ENCODE measurements at regions not wholly inside any gene's neighbourhood (a gene's known extent, or its start where the extent isn't known, plus 50 kb on each side); places are given as distances from the start of the nearest gene placed in this dataset.

DNA sequence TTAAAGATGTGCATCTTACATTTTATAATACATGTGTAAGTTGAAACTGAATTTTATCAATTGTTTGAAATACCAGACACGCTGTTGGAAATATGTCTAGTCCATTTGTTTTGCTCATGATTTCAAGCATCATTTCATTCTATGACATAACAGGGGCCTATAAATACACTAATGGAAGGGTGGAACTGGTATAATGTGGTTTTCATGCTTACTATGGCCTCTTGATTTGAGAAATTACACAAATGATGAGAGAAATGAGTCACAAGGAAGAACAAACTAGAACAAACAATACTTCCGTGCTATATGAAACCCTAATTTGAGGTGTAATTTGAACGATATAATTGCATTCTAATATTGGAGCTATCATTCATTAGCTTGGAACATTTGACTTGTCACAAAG, 663.4 kb downstream of the SLC16A7 start:
- no peak for DNase-seq

DNA sequence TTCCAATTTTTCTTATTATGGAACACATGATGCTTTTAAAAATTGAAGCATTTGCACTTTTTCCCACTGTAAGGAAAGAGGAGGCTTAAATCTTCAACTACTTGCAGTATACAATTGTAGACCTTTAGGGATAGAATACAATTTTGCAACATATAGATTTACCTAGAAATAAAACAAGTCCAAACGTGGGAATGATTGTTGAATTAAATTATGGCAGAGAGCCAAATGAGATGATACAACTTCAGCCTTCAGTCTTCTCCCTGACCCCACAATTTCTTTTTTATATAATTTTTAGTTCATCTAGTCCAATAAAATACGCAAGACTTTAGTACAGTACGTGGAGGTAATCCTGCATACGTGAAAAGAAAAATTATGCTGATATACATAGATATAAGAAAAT, 666.5 kb downstream of the SLC16A7 start:
- DNase-seq, result no peak

DNA sequence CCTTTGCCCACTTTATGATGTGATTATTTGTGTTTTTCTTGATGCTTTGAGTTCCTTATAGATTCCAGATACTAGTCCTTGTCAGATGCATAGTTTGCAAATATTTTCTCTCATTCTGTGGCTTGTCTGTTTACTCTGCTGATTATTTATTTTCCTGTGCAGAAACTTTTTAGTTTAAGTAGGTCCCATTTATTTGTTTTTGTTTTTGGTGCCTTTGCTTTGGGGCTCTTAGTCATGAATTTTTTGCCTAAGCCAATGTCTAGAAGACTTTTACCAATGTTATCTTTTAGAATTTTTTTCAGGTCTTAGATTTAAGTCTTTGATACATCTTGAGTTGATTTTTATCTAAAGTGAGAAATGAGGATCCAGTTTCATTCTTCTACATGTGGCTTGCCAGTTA, 667.3 kb downstream of the SLC16A7 start:
- no peak for DNase-seq

DNA sequence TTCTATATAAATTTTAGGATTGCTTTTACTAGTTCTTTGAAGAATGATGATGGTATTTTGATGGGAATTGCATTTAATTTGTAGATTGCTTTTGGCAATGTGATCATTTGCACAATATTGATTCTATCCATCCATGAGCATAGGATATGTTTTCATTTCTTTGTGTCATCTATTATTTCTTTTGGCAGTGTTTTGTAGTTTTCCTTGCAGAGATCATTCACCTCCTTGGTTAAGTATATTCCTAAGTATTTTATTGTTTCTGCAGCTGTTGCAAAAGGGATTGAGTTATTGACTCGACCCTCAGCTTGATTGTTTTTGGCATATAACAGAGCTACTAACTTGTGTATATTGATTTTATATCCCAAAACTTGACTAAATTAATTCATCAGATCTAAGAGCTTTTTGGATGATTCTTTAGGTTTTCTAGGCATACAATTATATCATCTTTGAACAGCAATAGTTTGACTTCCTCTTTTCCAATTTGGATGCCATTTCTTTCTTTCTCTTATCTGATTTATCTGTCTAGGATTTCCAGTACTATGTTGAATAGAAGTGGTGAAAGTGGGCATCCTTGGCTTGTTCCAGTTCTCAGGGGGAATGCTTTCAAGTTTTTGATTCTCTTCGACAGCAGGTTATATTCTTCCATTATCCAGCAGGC, 668.1 kb downstream of the SLC16A7 start:
- no peak for DNase-seq

DNA sequence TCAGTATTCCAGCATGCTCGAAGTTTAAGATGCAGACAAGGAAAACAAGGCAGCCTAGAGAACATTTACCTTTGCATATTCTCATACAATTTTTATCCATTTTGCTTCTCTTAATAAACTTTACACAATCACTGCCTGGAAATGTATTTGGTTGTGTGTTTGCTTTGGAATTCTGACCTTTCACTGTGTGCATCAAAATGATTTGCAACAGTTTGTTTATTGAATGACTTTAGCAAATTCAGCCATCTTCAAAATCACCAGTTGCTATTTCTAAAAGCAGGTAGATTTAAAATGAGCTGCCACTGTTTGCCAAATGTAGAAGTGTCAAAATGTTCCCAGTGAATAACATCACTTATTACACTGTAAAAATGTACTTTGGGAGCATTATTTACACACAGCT, 669.9 kb downstream of the SLC16A7 start:
- no peak for DNase-seq

DNA sequence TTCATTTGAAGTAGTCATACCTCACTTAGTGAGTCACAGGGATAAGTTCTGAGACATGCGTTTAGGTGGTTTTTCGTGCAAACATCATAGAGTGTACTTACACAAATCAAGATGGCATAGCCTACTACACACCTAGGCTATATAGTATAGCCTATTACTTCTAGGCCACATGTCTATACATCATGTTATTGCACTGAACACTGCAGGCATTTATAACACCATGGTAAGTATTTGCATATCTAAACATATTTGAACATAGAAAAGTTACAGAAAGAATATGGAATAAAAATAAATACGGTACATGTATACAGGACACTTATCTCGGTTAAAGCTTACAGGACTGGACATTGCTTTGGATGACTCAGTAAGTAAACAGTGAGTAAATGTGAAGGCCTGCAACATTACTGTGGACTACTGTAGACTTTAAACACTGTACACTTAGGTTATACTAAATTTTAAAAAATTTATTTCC, 670.6 kb downstream of the SLC16A7 start:
- DNase-seq, result no peak

DNA sequence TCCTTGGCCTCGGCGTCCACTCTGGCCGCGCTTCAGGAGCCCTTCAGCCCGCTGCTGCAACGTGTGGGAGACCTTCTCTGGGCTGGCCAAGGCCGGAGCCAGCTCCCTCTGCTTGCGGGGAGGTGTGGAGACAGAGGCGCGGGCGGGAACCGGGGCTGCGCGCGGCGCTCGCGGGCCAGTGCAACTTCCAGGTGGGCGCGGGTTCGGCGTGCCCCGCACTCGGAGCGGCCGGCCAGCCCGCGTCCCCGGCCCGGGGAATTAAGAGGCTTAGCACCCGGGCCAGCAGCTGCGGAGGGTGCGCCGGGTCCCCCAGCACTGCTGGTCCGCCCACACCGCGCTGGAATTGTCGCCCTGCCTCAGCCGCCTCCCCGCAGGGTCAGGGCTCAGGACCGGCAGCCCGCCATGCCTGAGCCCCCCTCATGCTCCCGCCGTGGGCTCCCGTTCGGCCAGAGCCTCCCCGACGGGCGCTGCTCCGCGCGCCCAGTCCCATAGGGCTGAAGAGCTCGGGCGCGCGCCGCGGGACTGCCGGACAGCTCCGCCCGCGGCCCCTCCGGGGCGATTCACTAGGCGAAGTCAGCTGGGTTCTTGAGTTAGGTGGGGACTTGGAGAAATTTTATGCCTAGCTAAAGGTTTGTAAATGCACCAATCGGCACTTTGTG, 673.9 kb downstream of the SLC16A7 start:
- no peak for DNase-seq

DNA sequence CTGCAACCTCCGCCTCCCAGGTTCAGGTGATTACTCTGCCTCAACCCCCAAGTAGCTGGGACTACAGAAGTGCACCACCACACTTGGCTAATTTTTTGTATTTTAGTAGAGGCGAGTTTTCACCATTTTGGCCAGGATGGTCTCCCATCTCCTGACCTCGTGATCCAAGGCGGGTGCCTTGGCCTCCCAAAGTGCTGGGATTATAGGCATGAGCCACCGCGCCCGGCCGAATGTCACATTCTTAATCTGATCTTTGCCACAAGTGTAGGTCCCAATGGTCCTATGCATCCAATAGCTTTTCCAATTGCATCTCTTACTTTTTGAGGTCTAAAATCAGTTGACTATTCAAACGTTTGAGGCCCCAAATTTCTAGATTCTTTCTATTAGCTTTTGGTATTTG, 676.0 kb downstream of the SLC16A7 start:
- DNase-seq, result no peak

DNA sequence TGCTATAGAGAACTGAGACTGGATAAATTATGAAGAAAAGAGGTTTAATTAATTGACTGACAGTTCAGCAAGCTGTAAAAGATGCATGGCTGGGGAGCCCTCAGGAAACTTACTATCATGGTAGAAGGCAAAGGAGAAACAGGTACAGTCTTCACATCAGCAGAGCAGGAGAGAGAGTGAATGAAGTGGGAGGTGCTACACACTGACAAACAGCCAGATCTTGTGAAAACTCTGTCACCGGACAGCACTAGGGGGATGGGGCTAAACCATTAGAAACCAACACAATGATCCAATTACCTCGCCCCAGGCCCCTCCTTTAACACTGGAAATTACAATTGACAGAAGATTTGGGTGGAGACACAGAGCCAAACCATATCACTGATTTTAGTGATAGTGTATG, 682.4 kb downstream of the SLC16A7 start:
- no peak for DNase-seq

DNA sequence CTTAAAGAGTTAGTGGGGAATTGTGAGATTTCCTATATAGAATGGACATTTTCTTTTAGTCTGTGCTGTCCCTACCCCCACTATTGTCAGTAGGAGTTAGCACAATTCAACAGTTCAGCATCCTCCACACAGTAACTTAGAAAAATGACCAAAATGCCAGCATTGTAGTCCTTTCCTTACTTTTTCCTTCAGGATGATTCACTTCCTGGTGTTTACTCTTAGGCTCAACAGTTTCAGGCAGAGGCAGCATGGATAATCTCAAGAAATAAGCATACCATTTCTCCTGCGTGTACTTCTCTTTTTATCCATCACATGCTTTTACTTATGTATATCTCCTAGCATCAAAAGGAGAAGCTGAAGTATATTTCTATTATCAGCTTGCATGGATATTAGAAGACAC, 683.4 kb downstream of the SLC16A7 start:
- DNase-seq, result no peak

DNA sequence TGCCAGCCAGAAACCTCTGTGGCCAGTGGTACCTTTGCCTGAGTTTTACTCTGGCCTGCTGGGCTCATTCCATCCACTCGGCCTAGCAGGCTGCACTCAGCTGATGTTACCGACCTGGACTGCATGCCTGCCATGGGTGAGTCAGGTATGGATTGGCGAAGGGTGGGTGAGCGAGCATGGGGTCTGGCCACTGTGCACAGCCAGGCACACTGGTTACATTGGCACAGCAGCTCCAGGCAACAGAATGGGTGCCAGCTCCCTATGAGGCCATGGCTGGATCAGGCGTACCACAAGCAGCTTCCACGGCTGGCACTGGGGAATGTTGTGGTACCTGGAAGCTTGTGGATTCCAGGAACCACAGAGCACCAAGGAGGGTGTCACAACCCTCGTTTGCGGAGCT, 685.7 kb downstream of the SLC16A7 start:
- no peak for DNase-seq

DNA sequence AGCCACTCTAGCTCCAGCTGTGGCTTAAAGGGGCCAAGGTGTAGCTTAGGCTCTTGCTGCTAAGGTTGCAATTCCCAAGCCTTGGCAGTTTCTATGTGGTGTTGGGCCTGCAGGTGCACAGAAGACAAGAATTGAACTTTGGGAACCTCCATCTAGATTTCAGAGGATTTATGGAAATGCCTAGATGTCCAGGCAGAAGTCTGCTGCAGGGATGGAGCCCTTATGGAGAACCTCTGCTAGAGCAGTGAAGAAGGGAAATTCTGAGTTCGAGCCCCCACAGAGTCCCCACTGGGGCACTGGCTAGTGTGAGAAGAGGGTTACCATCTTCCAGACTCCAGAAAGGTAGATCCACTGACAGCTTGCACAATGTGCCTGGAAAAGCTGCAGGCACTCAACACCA, 694.7 kb downstream of the SLC16A7 start:
- DNase-seq, result no peak

DNA sequence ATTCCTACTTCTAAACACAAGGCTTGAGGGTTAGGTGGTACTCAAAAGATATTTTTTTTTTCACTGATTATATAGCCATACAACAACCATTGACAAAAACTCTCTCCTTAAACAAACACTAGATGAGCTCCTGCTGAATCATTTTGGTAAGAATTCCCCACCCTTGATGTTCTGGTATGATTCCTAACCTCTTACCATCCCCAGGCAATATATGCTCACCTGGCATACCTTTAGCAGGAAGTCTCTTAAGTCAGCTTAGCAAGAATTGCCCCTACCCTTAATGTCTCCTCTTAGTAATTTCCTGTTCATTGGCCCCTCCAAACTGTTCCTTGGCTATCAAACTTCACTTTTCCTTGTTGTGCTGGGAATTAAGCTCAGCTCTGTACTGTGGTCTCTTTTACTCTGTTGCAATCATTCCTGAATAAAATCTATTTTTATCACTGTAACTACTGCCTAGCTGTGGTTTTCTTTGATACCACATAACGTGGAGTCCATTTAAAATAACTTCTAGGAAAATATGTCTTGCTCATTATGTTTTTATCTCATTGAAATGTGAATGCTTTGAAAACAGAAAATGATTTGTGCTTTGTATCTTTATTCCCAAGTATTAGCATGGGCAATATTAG, 712.6 kb downstream of the SLC16A7 start:
- no peak for DNase-seq

DNA sequence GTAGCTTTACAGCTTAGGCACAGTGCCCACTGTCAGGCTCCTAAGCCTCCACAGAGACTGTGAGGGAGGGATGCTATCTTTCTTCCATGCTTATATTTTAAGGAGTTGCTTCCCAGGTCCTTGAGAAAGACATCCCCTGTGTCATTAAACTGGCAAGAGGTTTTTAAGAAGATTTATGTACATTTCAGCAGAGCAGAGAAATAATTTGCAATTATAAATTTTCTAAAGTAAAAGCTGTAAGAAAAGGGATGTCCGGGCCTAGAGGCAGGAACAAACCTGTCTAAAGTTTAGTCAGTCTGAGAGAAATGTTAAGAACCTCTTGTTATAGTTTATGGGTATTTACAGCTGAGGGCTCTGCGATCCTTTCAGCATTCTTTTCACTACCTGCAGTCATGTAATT, 716.1 kb downstream of the SLC16A7 start:
- no peak for DNase-seq

DNA sequence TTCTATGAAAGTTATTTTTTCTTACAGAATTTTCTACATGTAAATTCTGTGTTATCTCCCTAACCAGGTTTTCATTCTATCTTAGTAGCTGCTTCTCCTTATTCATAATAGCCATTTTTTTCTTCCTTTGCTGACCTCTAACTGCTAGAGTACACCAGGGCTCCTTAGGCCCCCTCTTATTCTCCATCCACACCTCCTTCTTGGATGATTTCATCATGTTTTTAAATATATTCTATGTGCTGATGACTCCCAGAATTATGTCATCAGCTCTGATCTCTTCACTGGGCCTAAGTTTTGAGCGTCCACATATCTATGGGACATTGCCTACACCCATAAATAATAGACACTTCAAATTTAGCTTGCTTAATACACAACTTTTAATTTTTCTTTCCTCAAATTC, 721.5 kb downstream of the SLC16A7 start:
- DNase-seq, result no peak

DNA sequence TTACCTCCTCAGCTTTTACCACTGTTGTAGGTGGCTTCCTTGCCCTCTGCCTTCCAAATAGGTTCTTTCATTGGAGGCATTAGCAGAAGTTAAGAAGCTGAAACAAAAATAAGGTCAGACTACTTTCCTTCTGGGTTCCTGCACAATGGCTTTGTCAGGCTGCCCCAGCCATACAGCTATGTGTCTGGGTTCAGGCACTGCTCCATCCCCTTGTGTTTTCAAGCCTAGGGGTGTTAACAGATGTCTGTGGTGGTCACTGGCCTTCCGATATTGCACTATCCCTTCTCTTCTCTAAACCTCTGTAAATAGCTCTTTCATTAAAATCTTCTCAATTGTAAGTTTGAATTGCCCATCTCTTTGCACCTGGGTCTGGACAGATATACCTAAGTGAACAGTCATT, 728.9 kb downstream of the SLC16A7 start:
- no peak for DNase-seq

DNA sequence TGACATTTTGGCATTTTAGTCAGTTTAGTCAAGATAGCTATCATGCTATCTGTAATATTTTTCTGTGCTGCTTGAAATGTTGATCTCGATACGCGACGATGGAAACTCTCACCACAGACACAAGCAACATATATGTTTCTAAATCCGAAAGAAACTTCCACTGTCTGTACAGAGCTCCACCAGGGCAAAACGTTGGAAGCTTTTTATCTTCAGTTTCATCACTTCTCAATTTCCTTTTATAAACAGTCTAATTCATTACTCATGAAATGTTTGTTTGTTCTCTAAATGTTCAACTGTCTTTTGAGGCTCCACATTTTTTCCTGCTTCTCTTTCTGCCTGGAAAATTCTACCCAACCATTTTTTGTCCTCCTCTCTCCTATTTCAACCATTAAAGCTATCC, 737.6 kb downstream of the SLC16A7 start:
- DNase-seq, result no peak

DNA sequence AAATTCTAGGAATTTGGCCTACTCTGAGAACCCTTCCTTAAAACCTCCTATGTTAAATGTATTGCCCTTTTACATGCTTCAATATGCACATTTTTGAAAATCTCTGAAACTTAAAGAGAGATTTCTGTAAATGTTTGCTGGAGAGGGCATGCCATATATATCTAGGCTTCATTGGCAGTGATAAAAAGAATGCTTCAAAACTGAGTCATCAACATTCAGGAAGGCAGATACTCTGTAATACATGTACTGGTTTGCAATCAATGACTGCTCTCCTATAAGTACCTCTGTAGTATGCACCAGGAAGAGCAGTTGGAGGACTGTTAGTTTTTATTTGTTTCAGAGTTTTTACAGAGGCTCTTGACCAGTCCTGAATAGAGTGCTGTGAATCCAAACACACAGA, 739.9 kb downstream of the SLC16A7 start:
- no peak for DNase-seq

DNA sequence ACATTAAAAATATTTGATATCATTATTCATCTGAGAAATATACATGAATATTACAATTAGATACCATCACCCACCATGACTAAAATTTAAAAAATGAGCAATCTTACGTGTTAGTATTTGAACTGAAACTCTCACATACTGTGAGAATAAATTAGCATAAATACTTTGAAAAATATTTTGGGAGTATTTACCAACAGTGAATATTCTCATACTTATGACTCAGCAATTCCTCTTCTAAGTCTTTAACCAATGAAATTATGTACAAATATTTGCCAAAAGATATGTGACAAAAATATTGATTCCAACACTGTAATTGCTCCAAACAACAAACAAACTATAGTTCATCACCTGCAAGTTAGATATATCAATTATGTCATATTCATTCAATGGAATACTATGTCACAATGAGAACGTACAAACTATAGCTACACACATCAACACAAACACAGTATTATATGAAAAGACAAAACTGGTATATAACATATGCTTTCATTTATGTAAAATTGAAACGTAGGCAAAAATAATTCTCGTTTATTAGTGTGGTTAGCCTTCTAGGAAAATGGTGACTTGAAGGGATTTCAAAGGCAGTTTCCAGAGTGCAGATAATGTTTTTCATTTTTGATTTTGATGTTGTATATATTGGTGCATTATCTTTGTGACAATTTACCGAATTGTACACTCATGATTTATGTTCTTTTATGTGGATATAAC, 742.2 kb downstream of the SLC16A7 start:
- no peak for DNase-seq

DNA sequence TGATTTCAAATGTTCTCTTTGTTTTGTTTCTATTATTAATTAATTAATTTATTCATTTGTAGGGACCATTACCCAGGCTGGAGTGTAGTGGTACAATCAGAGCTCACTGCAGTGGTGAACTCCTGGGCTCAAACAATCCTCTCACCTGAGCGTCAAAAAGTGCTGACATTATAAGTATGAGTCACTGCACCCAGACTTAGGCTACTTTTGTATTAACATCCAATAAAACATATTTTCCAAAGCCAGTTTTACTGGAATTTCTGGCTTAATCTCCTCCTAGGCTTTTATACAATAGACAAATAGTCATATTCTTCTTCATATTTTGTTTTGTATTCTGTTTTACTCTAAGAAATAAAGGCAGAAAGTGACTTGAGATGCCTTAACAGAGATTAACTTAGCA, 749.6 kb downstream of the SLC16A7 start:
- DNase-seq, result no peak

DNA sequence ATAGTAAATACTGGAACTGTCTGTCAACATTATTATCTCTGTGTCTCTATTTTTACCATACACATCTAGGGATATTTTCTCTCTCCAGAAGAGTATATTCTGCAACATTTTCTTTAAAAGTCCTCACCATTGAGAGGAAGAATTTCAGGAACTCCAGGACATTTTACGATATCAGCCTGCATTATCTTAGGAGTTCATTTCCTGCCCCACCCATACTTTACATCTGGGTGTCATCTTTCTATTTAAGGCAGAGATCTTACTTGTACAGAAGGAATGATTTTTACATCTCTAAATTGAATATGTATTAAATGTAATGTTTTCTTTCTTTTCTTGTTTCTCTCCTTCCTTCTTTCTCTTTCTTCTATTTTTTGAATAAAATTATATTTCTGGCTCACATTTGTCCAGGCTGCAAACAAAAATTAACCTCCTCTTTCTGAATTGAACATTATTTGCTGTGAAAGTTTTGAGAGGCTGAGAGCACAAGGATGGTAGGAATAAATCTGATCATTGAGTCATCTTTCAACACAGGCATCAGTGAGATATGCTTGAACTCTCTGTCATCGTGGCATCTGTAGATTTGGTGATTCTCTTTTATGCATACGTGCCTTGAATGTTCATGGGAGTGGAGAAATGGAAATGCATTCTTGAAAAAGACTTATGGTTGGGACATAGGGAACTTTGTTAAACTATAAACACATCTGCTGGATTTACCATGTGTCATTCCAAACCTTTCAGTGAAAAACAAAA, 753.6 kb downstream of the SLC16A7 start:
- DNase-seq, result no peak

DNA sequence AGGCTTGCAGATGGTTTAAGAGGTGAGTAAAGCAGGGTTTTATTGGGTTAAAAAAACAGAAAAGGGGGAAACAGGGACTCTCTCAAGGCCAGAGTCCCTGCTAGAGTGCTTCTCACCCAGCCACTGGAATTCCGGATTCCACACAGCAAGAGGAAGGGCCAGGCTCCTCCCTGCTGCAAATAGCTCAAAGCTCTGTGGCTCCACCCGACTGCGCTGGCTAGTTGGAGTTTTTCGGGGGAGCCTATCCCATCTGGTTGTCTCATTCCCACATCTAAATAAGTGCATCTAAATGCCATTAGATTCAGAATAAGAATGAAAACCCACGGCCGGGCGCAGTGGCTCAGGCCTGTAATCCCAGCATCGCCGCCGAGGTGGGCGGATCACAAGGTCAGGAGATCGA, 791.5 kb downstream of the SLC16A7 start:
- DNase-seq, result no peak

DNA sequence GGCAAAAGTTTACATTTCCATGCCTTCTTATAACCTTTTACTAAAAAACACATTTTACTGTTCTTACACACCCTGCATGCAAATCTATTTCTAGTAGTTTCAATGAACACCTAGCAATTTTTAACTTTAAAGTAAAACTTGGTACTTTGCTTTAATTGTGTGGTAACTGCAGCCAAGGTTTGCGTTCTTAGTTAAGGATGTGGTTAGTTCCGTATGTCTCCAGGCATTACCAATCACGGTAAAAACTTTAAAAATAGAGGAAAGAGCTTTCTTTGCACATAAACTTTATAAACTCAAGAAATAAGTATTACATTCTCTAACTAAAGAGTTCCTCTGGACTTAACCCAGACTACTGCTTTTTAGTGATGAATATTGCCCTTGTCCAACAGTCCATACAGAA, 795.2 kb downstream of the SLC16A7 start:
- no peak for DNase-seq

Measured in activated T-cell treated with anti-CD3 and anti-CD28 coated beads for 4 hours (primary cell).